Heart left ventricle (tissue), 13 donors: ENCODE measurements at regions not wholly inside any gene's neighbourhood (a gene's known extent, or its start where the extent isn't known, plus 50 kb on each side); places are given as distances from the start of the nearest gene placed in this dataset.

Source experiments
- CTCF ChIP-seq, 12 donors: fragments of 200-600 bp; sonication (generic) in 4 of 12; IDR thresholded peaks; one replicate each; pipeline versions ENCODE4 v1.5.0 to v1.8.0; 2018 to 2022; ENCODE audit warnings: antibody characterized with exemption in 12 of 12, mild to moderate bottlenecking in 5 of 12
- POLR2A ChIP-seq, 2 donors: fragments of 450-650 bp; IDR thresholded peaks; one replicate each; pipeline ENCODE4 v1.6.1; 2017; ENCODE audit warnings: antibody characterized with exemption in 2 of 2, mild to moderate bottlenecking in 2 of 2, moderate library complexity in 2 of 2
- donor health status: ischemic (EF 13 %, LVEDD 7.1; RV severe dilation, severe dysfunction).
- donor health status: DM: no; HTN: yes; CAD: no.
- donor health status: DM: no; HTN: no; CAD: no.
- donor health status: ischemic (EF 25% LVEDD 6.9; RV normal size, moderate dysfunction).
- donor health status: ischemic (EF 25% LVEDD 5.7; RV mildly dilated, moderate dysfunction).
- donor health status: ischemic (EF 35%, LVEDD 5.7; RV mildly dilated, moderate dysfunction).
- donor health status: nonischemic (EF 11% LVEDD 7.7; RV severe dilation, severe dysfunction).
- donor health status: DM: yes; HTN: yes; CAD: no.
- donor health status: PGD.
- donor health status: ischemic (EF 29% LVEDD 5.4; RV normal size, mild dysfunction).
- donor health status: nonischemic (EF 23%, LVEDD 6.1; RV moderate dilation, normal function).

- no peak for TF ChIP-seq CTCF (IDR thresholded peaks at IDR 0.05)
- no peak for TF ChIP-seq POLR2A (IDR thresholded peaks at IDR 0.05)
These were observed 77.6 kb upstream of the PGBD5 start for GRCh38 chr1:230503726-230504125.
